GM23248 (cell line): ENCODE measurements at regions not wholly inside any gene's neighbourhood (a gene's known extent, or its start where the extent isn't known, plus 50 kb on each side); places are given as distances from the start of the nearest gene placed in this dataset.

Experiments
- EZH2 ChIP-seq: fragments of 200-600 bp; sonication (generic); IDR thresholded peaks from 2 replicates; pipeline ENCODE4 v1.6.1; 2018; ENCODE audit warnings: antibody characterized with exemption, mild to moderate bottlenecking; ENCODE audit not compliant: insufficient read depth, poor library complexity, severe bottlenecking
- EZH2phosphoT487 ChIP-seq: fragments of 200-600 bp; sonication (generic); IDR thresholded peaks from 2 replicates; pipeline ENCODE4 v1.6.1; 2018; ENCODE audit warnings: antibody characterized with exemption, moderate library complexity, mild to moderate bottlenecking, low read depth; ENCODE audit not compliant: insufficient read depth

- TF ChIP-seq EZH2, result no peak
- TF ChIP-seq EZH2phosphoT487, result no peak
Measured at GRCh38 chr1:234753979-234754378, 144.0 kb upstream of the IRF2BP2 start.
